ENCODE measurements at regions not wholly inside any gene's neighbourhood (a gene's known extent, or its start where the extent isn't known, plus 50 kb on each side); places are given as distances from the start of the nearest gene placed in this dataset.
A peak's percentile ranks its signal among the peaks of the same experiment; 100 is the strongest.

DNA sequence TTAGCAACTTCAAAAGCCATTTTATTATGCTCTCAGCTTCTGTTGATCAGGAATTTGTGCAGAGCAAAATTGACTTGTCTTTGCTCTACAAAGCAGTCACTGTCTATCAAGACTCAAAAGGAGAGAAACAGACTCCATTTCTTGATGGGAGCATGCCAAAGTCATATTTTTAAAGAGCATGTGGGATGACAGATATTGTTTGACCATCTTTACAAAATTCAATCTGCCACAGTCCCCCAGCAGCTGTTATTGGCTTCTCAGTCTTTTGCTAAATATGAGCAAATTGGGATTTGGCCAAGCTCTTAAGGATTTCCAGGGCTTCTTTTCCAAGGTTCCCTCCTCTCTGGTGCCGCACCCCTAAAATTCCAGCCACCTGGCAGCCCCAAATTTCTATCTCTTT, 67.9 kb downstream of the TEX51 start:
- H3K4me3 Mint-ChIP-seq (ENCODE audit: low read depth, unreplicated experiment) = no peak overlapping the region
- H3K27ac Mint-ChIP-seq (ENCODE audit: unreplicated experiment) = no peak overlapping the region
- DNase-seq = no peak
- H3K9me3 Mint-ChIP-seq (ENCODE audit: low read depth, unreplicated experiment) = no peaks in the 10 kb centered on the region
- H3K4me1 Mint-ChIP-seq (ENCODE audit: low read depth, unreplicated experiment) = no peaks in the 10 kb centered on the region
- intact Hi-C loops (cut with micrococcal nuclease; ENCODE audit: unreplicated experiment) = no loop called here
- CTCF ChIA-PET = no interaction called here
- H3K36me3 Mint-ChIP-seq (ENCODE audit: insufficient read depth, unreplicated experiment) = no peaks in the 10 kb centered on the region
- no TSS peak for BruUV-seq (replicated peaks)
- TF ChIP-seq, protein P1, sequence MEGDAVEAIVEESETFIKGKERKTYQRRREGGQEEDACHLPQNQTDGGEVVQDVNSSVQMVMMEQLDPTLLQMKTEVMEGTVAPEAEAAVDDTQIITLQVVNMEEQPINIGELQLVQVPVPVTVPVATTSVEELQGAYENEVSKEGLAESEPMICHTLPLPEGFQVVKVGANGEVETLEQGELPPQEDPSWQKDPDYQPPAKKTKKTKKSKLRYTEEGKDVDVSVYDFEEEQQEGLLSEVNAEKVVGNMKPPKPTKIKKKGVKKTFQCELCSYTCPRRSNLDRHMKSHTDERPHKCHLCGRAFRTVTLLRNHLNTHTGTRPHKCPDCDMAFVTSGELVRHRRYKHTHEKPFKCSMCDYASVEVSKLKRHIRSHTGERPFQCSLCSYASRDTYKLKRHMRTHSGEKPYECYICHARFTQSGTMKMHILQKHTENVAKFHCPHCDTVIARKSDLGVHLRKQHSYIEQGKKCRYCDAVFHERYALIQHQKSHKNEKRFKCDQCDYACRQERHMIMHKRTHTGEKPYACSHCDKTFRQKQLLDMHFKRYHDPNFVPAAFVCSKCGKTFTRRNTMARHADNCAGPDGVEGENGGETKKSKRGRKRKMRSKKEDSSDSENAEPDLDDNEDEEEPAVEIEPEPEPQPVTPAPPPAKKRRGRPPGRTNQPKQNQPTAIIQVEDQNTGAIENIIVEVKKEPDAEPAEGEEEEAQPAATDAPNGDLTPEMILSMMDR (IDR thresholded peaks at IDR 0.05; ENCODE audit: unreplicated experiment) = no peak
- peaks cover 36% of the 10 kb centered on the region for H3K27me3 Mint-ChIP-seq (ENCODE audit: unreplicated experiment)

DNA sequence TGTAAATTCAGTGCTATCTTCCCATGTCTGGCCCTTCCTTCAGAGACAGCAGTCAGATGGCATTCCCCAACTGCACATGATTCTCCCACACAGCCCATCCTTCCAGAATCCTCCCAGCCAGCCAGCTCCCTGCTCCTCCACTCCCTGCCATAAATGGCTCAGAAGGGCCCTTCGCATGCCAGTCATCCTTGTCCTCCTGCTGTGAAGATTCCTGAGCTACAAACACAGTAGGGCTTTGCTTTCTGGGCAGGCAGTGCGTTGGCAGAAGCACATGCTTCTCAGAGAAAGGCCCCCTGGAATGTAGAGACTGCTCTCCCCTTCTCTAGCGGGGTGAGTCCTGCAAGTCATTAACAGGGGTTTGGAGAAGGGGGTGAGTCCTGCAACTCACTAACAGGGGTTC, 71.9 kb downstream of the TEX51 start:
- no peak overlapping the region for H3K4me3 Mint-ChIP-seq (ENCODE audit: low read depth, unreplicated experiment)
- peaks cover 56% of the 10 kb centered on the region for H3K27me3 Mint-ChIP-seq (ENCODE audit: unreplicated experiment)
- TF ChIP-seq, protein P1 (IDR thresholded peaks at IDR 0.05; ENCODE audit: unreplicated experiment) = no peak
- no peaks in the 10 kb centered on the region for H3K36me3 Mint-ChIP-seq (ENCODE audit: insufficient read depth, unreplicated experiment)
- H3K9me3 Mint-ChIP-seq (ENCODE audit: low read depth, unreplicated experiment) = no peaks in the 10 kb centered on the region
- H3K27ac Mint-ChIP-seq (ENCODE audit: unreplicated experiment) = no peak overlapping the region
- BruUV-seq (replicated peaks) = no TSS peak
- CTCF ChIA-PET = no interaction called here
- H3K4me1 Mint-ChIP-seq (ENCODE audit: low read depth, unreplicated experiment) = no peaks in the 10 kb centered on the region
- intact Hi-C loops (cut with micrococcal nuclease; ENCODE audit: unreplicated experiment) = loop anchor here (5.0 kb wide), 2 partner anchors 163 to 443 kb away; no protein-coding TSS in a partner anchor
- no peak for DNase-seq

DNA sequence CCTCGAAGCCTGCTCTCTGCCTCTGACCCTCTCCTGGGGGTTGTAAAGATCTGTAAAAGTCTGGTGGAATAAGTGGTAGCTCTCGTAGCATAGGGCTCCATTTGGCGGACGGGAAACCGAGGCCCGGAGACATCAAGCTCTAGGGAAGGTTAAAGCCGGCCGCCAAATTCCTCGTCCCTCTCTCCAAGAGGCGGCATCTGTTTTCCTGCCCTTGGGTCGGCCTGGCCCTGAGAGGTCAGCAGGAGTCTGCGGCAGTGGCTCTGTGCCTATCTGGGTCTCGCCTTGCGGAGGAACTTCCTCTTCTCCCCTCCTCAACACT, 72.4 kb downstream of the TEX51 start:
- peaks cover 56% of the 10 kb centered on the region for H3K27me3 Mint-ChIP-seq (ENCODE audit: unreplicated experiment)
- H3K9me3 Mint-ChIP-seq (ENCODE audit: low read depth, unreplicated experiment) = no peaks in the 10 kb centered on the region
- BruUV-seq (replicated peaks) = no TSS peak
- no peaks in the 10 kb centered on the region for H3K4me1 Mint-ChIP-seq (ENCODE audit: low read depth, unreplicated experiment)
- H3K36me3 Mint-ChIP-seq (ENCODE audit: insufficient read depth, unreplicated experiment) = no peaks in the 10 kb centered on the region
- H3K27ac Mint-ChIP-seq (ENCODE audit: unreplicated experiment) = no peak overlapping the region
- intact Hi-C loops (cut with micrococcal nuclease; ENCODE audit: unreplicated experiment) = loop anchor here (5.0 kb wide), 2 partner anchors 164 to 444 kb away; no protein-coding TSS in a partner anchor
- no peak overlapping the region for H3K4me3 Mint-ChIP-seq (ENCODE audit: low read depth, unreplicated experiment)
- TF ChIP-seq, protein P1 (IDR thresholded peaks at IDR 0.05; ENCODE audit: unreplicated experiment) = no peak
- DNase-seq = no peak
- CTCF ChIA-PET = no interaction called here

DNA sequence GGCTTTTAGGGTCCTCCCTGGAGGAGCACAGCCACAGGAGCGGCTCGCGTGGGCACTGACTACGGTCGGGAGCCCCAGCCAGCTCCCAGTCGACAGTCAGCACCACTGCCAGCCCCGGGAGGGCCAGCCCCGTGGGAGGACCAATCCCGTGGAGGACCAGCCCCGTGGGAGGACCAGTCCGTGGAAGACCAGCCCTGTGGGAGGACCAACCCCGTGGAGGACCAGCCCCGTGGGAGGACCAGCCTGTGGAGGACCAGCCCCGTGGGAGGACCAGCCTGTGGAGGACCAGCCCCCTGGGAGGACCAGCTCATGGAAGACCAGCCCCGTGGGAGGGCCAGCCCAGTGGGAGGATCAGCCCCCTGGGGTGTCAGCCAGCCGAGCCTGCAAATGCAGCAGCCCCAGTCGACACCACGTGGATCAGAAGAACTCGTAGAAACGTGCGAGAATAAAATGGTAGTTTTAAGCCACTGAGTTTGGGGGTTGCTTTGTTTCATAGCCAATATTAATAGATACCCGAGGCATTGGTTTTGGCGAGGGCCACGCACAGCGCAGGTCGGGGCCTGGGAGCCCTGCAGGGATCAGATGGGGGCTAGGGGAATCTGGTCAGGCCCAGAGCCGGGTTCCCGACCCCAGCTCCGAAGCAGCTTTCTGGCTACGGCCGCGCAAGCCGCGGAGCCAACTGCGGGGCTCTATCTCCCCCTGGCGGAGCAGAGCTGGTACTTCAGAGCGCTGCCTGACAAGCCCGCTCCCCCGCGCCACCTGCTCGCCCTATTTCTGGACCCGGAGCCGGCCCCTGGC, 73.0 kb downstream of the TEX51 start:
- intact Hi-C loops (cut with micrococcal nuclease; ENCODE audit: unreplicated experiment) = loop anchor here (5.0 kb wide), 2 partner anchors 164 to 444 kb away; no protein-coding TSS in a partner anchor
- DNase-seq = peak; percentile 80
- H3K9me3 Mint-ChIP-seq (ENCODE audit: low read depth, unreplicated experiment) = no peaks in the 10 kb centered on the region
- no peaks in the 10 kb centered on the region for H3K4me1 Mint-ChIP-seq (ENCODE audit: low read depth, unreplicated experiment)
- no TSS peak for BruUV-seq (replicated peaks)
- peaks cover 56% of the 10 kb centered on the region for H3K27me3 Mint-ChIP-seq (ENCODE audit: unreplicated experiment)
- TF ChIP-seq, protein P1 (IDR thresholded peaks at IDR 0.05; ENCODE audit: unreplicated experiment) = peak; percentile 79
- no peaks in the 10 kb centered on the region for H3K36me3 Mint-ChIP-seq (ENCODE audit: insufficient read depth, unreplicated experiment)
- H3K4me3 Mint-ChIP-seq (ENCODE audit: low read depth, unreplicated experiment) = peak overlapping the region; percentile 43
- CTCF ChIA-PET = interaction anchor here (0.5 to 1.1 kb wide), 3 partner anchors 12 to 444 kb away, joined by 4 to 8 read pairs (median 5); no protein-coding TSS in a partner anchor
- no peak overlapping the region for H3K27ac Mint-ChIP-seq (ENCODE audit: unreplicated experiment)
